Spleen (tissue), 7 donors: ENCODE measurements at regions not wholly inside any gene's neighbourhood (a gene's known extent, or its start where the extent isn't known, plus 50 kb on each side); places are given as distances from the start of the nearest gene placed in this dataset.

Source experiments
- POLR2A ChIP-seq, 3 donors: fragments of 450-650 bp; IDR thresholded peaks; one replicate each; pipeline ENCODE4 v1.5.1; 2017; ENCODE audit warnings: antibody characterized with exemption in 3 of 3, mild to moderate bottlenecking in 1 of 3
- POLR2AphosphoS5 ChIP-seq, 3 donors: sonication (generic); formaldehyde crosslinking; IDR thresholded peaks; one replicate each; pipeline ENCODE4 v1.5.1; 2017; ENCODE audit warnings: antibody characterized with exemption in 3 of 3
- TF ChIP-seq, protein P1 (sequence below), 11 experiments: fragments of 200-600 bp in 7 of 11; fragments of 450-650 bp in 4 of 11; sonication (generic) in 4 of 11; IDR thresholded peaks in 8 of 11; conservative IDR thresholded peaks in 3 of 11; 1 replicate in 7 of 11; 2 replicates in 4 of 11; pipeline versions ENCODE4 v1.4.0 to v1.8.0; 2016 to 2021; ENCODE audit warnings: antibody characterized with exemption in 11 of 11, inconsistent platforms in 4 of 11, mild to moderate bottlenecking in 1 of 11
- donor health status: DM: no; HTN: no; CAD: no; lungs with moderate emphysema.
- donor health status: DM: no; HTN: no; CAD: no.
- donor health status: DM: no; HTN: no; CAD: no.

- TF ChIP-seq POLR2A (IDR thresholded peaks at IDR 0.05), result no peak
- TF ChIP-seq POLR2AphosphoS5 (IDR thresholded peaks at IDR 0.05), result no peak
- TF ChIP-seq, protein P1, sequence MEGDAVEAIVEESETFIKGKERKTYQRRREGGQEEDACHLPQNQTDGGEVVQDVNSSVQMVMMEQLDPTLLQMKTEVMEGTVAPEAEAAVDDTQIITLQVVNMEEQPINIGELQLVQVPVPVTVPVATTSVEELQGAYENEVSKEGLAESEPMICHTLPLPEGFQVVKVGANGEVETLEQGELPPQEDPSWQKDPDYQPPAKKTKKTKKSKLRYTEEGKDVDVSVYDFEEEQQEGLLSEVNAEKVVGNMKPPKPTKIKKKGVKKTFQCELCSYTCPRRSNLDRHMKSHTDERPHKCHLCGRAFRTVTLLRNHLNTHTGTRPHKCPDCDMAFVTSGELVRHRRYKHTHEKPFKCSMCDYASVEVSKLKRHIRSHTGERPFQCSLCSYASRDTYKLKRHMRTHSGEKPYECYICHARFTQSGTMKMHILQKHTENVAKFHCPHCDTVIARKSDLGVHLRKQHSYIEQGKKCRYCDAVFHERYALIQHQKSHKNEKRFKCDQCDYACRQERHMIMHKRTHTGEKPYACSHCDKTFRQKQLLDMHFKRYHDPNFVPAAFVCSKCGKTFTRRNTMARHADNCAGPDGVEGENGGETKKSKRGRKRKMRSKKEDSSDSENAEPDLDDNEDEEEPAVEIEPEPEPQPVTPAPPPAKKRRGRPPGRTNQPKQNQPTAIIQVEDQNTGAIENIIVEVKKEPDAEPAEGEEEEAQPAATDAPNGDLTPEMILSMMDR (IDR thresholded peaks at IDR 0.05 in 8 of 11, conservative IDR thresholded peaks at IDR 0.05 in 3 of 11), result no peak
Measured at GRCh38 chr2:134110532-134110931, 143.3 kb upstream of the MGAT5 start.
